SU-DHL-6 (cell line): ENCODE measurements at regions not wholly inside any gene's neighbourhood (a gene's known extent, or its start where the extent isn't known, plus 50 kb on each side); places are given as distances from the start of the nearest gene placed in this dataset.

Experiments used
- H2AFZ ChIP-seq: fragments of 200-600 bp; sonication (generic); 2 replicates; pipeline ENCODE4 v1.6.1; 2014; ENCODE audit warnings: low read depth, mild to moderate bottlenecking, moderate library complexity, mixed read lengths, antibody characterized with exemption, low read length; ENCODE audit not compliant: severe bottlenecking
- H3F3A ChIP-seq: fragments of 200-600 bp; shearing (Covaris generic); 2 replicates; pipeline ENCODE4 v1.6.0; 2016; ENCODE audit warnings: antibody characterized with exemption, mild to moderate bottlenecking; ENCODE audit not compliant: insufficient read depth
- H3K27ac ChIP-seq: fragments of 200-600 bp; sonication (generic); 2 replicates; pipeline ENCODE4 v1.5.1; 2016; ENCODE audit warnings: low read depth, mild to moderate bottlenecking, low read length, moderate library complexity, mixed read lengths
- H3K27me3 ChIP-seq: fragments of 200-600 bp; sonication (generic), shearing (Covaris generic); 2 replicates; pipeline ENCODE4 v1.6.0; 2014; ENCODE audit warnings: mild to moderate bottlenecking, low read length
- H3K36me3 ChIP-seq: fragments of 200-600 bp; sonication (generic); 2 replicates; pipeline ENCODE4 v1.6.1; 2014; ENCODE audit warnings: mild to moderate bottlenecking, low read length, mixed read lengths
- H3K4me2 ChIP-seq: fragments of 300-600, 200-600 bp; shearing (Covaris generic), sonication (generic); 2 replicates; pipeline ENCODE4 v1.6.0; 2014; ENCODE audit warnings: low read length, low read depth, mild to moderate bottlenecking; ENCODE audit not compliant: poor library complexity, severe bottlenecking
- H3K4me3 ChIP-seq: fragments of 200-600 bp; sonication (generic); 2 replicates; pipeline ENCODE4 v1.5.1; 2014; ENCODE audit warnings: antibody characterized with exemption, low read length, mild to moderate bottlenecking, mixed read lengths; ENCODE audit not compliant: insufficient read depth, poor library complexity, severe bottlenecking
- H3K79me2 ChIP-seq: fragments of 200-600 bp; sonication (generic); 2 replicates; pipeline ENCODE4 v1.6.1; 2014; ENCODE audit warnings: mild to moderate bottlenecking, low read length, moderate library complexity; ENCODE audit not compliant: insufficient read depth
- H3K9ac ChIP-seq: fragments of 200-600 bp; sonication (generic); 2 replicates; pipeline ENCODE4 v1.7.0; 2014; ENCODE audit warnings: mild to moderate bottlenecking, low read length
- H3K9me2 ChIP-seq: fragments of 200-600 bp; sonication (generic); replicated peaks from 2 replicates; pipeline ENCODE4 v1.6.1; 2014; ENCODE audit warnings: low read length; ENCODE audit not compliant: insufficient read depth
- H3K9me3 ChIP-seq: fragments of 200-600 bp; sonication (generic); 2 replicates; pipeline ENCODE4 v1.6.1; 2014; ENCODE audit warnings: low read length, mixed read lengths; ENCODE audit not compliant: insufficient read depth
- H4K20me1 ChIP-seq: fragments of 200-600 bp; sonication (generic); 2 replicates; pipeline ENCODE4 v1.6.1; 2014; ENCODE audit warnings: low read depth, mild to moderate bottlenecking, antibody characterized with exemption, low read length, moderate library complexity, mixed read lengths
- EZH2phosphoT487 ChIP-seq: fragments of 200-600 bp; sonication (generic), shearing (Covaris generic); conservative IDR thresholded peaks from 2 replicates; pipeline ENCODE4 v1.6.1; 2018; ENCODE audit warnings: mild to moderate bottlenecking, antibody characterized with exemption, low read length, moderate library complexity, mixed read lengths
- TF ChIP-seq, protein P1 (sequence below): fragments of 200-600 bp; sonication (generic); IDR thresholded peaks from one replicate; pipeline ENCODE4 v1.5.1; 2017; ENCODE audit warnings: antibody characterized with exemption, mild to moderate bottlenecking, low read length, moderate library complexity; ENCODE audit not compliant: insufficient read depth, poor library complexity, severe bottlenecking

DNA sequence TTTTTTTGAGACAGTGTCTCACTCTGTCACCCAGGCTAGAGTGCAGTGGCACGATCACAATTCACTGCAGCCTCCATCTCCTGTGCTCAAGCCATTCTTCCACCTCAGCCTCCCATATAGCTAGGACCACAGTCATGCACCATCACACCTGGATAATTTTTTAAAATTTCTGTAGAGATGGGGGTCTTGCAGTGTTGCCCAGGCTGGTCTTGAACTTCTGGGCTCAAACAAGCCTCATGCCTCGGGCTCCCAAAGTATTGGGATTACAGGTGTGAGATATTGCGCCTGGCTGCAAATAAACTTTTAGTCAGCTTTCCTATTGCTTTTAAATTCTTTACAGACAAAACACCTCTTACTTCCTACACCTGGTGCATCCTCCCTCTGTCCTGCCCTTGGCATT is 102.1 kb upstream of the VEPH1 start:
- no peak overlapping the region for H3K9ac ChIP-seq
- no peak overlapping the region for H3K4me3 ChIP-seq
- H3F3A ChIP-seq: no peaks in the 10 kb centered on the region
- no peaks in the 10 kb centered on the region for H3K27me3 ChIP-seq
- H3K27ac ChIP-seq: no peak overlapping the region
- H2AFZ ChIP-seq: no peak overlapping the region
- TF ChIP-seq, protein P1, sequence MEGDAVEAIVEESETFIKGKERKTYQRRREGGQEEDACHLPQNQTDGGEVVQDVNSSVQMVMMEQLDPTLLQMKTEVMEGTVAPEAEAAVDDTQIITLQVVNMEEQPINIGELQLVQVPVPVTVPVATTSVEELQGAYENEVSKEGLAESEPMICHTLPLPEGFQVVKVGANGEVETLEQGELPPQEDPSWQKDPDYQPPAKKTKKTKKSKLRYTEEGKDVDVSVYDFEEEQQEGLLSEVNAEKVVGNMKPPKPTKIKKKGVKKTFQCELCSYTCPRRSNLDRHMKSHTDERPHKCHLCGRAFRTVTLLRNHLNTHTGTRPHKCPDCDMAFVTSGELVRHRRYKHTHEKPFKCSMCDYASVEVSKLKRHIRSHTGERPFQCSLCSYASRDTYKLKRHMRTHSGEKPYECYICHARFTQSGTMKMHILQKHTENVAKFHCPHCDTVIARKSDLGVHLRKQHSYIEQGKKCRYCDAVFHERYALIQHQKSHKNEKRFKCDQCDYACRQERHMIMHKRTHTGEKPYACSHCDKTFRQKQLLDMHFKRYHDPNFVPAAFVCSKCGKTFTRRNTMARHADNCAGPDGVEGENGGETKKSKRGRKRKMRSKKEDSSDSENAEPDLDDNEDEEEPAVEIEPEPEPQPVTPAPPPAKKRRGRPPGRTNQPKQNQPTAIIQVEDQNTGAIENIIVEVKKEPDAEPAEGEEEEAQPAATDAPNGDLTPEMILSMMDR: no peak
- TF ChIP-seq EZH2phosphoT487: no peak
- no peaks in the 10 kb centered on the region for H4K20me1 ChIP-seq
- no peaks in the 10 kb centered on the region for H3K9me3 ChIP-seq
- no peak overlapping the region for H3K4me2 ChIP-seq
- no peaks in the 10 kb centered on the region for H3K36me3 ChIP-seq
- H3K79me2 ChIP-seq: no peaks in the 10 kb centered on the region
- H3K9me2 ChIP-seq: no peaks in the 10 kb centered on the region

DNA sequence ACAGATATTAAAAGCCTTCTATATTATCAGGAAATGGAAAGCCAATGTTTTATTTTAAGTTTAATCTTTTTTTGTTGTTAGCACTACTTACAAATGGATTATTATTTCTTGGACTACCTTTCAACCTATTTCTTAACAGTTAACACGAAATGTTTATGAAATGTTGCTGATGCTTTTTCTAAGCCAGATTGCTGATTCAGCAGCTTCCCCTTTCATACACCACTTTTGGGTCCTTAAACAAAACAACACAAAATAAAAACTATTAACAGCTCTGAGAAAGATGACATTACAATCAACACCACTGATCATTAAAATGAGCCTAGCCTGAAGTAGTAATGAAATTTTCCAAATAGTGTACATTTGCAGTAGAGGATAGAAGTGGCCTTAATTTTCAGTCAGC is 99.2 kb upstream of the VEPH1 start:
- H2AFZ ChIP-seq: no peak overlapping the region
- H3K4me3 ChIP-seq: no peak overlapping the region
- no peaks in the 10 kb centered on the region for H3K9me3 ChIP-seq

DNA sequence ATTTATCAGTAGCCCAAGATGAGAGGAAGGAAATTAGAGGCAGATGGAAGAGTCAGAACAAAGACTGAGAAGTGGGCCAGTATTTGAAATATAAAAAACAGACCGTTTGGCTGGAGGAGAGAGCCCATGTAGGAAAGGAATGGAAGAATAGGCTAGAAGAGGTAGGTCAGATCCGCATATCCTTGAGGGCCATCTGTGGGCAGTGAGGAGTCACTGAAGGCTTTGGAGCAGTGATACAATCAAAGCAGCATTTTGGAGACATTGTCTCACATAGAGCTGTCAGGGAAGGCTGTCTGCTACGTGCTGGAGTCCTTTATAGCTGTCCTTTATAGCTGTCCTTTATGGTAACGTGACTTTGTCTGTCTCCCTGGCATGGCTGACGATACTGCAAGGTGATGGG is 92.0 kb upstream of the VEPH1 start:
- no peaks in the 10 kb centered on the region for H3F3A ChIP-seq
- no peak overlapping the region for H3K4me3 ChIP-seq

More for the DNA sequence above, 99.2 kb upstream of the VEPH1 start:
- Histone ChIP-seq H3K36me3 (no peaks in the 10 kb centered on the region), H3K4me2 (no peak overlapping the region), H3K9ac (no peak overlapping the region), H4K20me1 (no peaks in the 10 kb centered on the region), H3K27me3 (no peaks in the 10 kb centered on the region), H3K79me2 (no peaks in the 10 kb centered on the region), H3F3A (no peaks in the 10 kb centered on the region), H3K9me2 (no peaks in the 10 kb centered on the region), H3K27ac (no peak overlapping the region)
- no peak for TF ChIP-seq EZH2phosphoT487
- TF ChIP-seq, protein P1: no peak

More for the DNA sequence above, 92.0 kb upstream of the VEPH1 start:
- no peaks in the 10 kb centered on the region for H3K27me3 ChIP-seq
- H3K36me3 ChIP-seq: no peaks in the 10 kb centered on the region
- no peak for TF ChIP-seq EZH2phosphoT487
- TF ChIP-seq, protein P1: no peak
- no peaks in the 10 kb centered on the region for H3K9me2 ChIP-seq
- H3K27ac ChIP-seq: no peak overlapping the region
- H2AFZ ChIP-seq: no peak overlapping the region
- no peaks in the 10 kb centered on the region for H3K79me2 ChIP-seq
- H3K4me2 ChIP-seq: no peak overlapping the region
- H3K9me3 ChIP-seq: no peaks in the 10 kb centered on the region
- no peaks in the 10 kb centered on the region for H4K20me1 ChIP-seq
- no peak overlapping the region for H3K9ac ChIP-seq
